Endothelial cell of umbilical vein (primary cell): ENCODE measurements at regions not wholly inside any gene's neighbourhood (a gene's known extent, or its start where the extent isn't known, plus 50 kb on each side); places are given as distances from the start of the nearest gene placed in this dataset.

Source experiments
- BruUV-seq: library from RNA; stranded (reverse); fragments of 400-500 nt; replicated peaks from 2 replicates; lab custom pipeline; 2021; lab: Mats Ljungman, UMichigan
- CTCF ChIA-PET: fragments of 300-600, 350-600 bp; sonication (Branson Sonifier 250); formaldehyde crosslinking; loops from one replicate; lab custom pipeline; 2021; ENCODE audit warnings: antibody characterized with exemption, inconsistent platforms; lab: Charles Lee
- POLR2A ChIA-PET: fragments of 300-600, 350-600 bp; sonication (Branson Sonifier 250); formaldehyde crosslinking; loops from one replicate; lab custom pipeline; 2021; ENCODE audit warnings: antibody characterized with exemption, inconsistent platforms; lab: Charles Lee
- DNase-seq: peaks from one replicate; pipeline ENCODE4 v3.0.0-alpha.2; 2011; ENCODE audit warnings: low read depth, low spot score
- FAIRE-seq: peaks from 2 replicates; lab custom pipeline; 2011; peaks lifted over from hg19 to GRCh38; lab: Jason Lieb, UNC
- H2AFZ ChIP-seq: 2 replicates; pipeline ENCODE4 v1.6.0; 2012; ENCODE audit warnings: low read depth, low read length, control low read depth, inconsistent platforms
- H3K27ac ChIP-seq: 2 replicates; pipeline ENCODE4 v1.5.1; 2011; ENCODE audit warnings: low read depth, mild to moderate bottlenecking, control low read depth, low read length, moderate library complexity; ENCODE audit not compliant: insufficient read depth
- H3K27me3 ChIP-seq, 2 experiments: 2 replicates each; pipeline versions ENCODE4 v1.6.0 to v1.6.1; 2011; ENCODE audit warnings: low read length in 2 of 2, mixed read lengths in 1 of 2; ENCODE audit not compliant: control insufficient read depth in 2 of 2, insufficient read depth in 2 of 2
- H3K36me3 ChIP-seq, 2 experiments: 2 replicates in 1 of 2; 3 replicates in 1 of 2; pipeline ENCODE4 v1.5.1; 2011; ENCODE audit warnings: low read length in 2 of 2, mild to moderate bottlenecking in 1 of 2, moderate library complexity in 1 of 2; ENCODE audit not compliant: control insufficient read depth in 2 of 2, insufficient read depth in 2 of 2; ENCODE audit errors: extremely low read depth in 1 of 2
- H3K4me1 ChIP-seq: 3 replicates; pipeline ENCODE4 v1.5.1; 2011; ENCODE audit warnings: mild to moderate bottlenecking, low read length; ENCODE audit not compliant: control insufficient read depth, insufficient read depth; ENCODE audit errors: extremely low read depth
- H3K4me2 ChIP-seq: 2 replicates; pipeline ENCODE4 v1.6.1; 2011; ENCODE audit warnings: low read length, control low read depth, mixed read lengths; ENCODE audit not compliant: insufficient read depth
- H3K4me3 ChIP-seq, 3 experiments: fragments of 200-600 bp in 1 of 3; sonication (generic), shearing (Covaris generic) in 1 of 3; replicated peaks in 1 of 3; 2 replicates each; pipeline ENCODE4 v1.5.1; 2011 to 2016; ENCODE audit warnings: control low read depth in 3 of 3, low read length in 3 of 3, mild to moderate bottlenecking in 2 of 3, inconsistent platforms in 1 of 3, low read depth in 1 of 3, moderate library complexity in 1 of 3; ENCODE audit not compliant: insufficient read depth in 1 of 3
- H3K79me2 ChIP-seq: 2 replicates; pipeline ENCODE4 v1.6.0; 2012; ENCODE audit warnings: low read length, inconsistent platforms; ENCODE audit not compliant: control insufficient read depth, insufficient read depth
- H3K9ac ChIP-seq: replicated peaks from 2 replicates; pipeline ENCODE3; 2011; ENCODE audit warnings: low read length, control low read depth; ENCODE audit not compliant: insufficient read depth; ENCODE audit errors: extremely low read depth
- H3K9me1 ChIP-seq: replicated peaks from 3 replicates; pipeline ENCODE4 v1.6.0; 2011; ENCODE audit warnings: mild to moderate bottlenecking, low read length; ENCODE audit not compliant: control insufficient read depth, insufficient read depth; ENCODE audit errors: extremely low read depth
- H3K9me3 ChIP-seq: replicated peaks from 2 replicates; pipeline ENCODE4 v1.5.1; 2012; ENCODE audit warnings: low read length, inconsistent platforms; ENCODE audit not compliant: control insufficient read depth, insufficient read depth
- H4K20me1 ChIP-seq: replicated peaks from 2 replicates; pipeline ENCODE3; 2011; ENCODE audit warnings: mild to moderate bottlenecking, low read length; ENCODE audit not compliant: control insufficient read depth, insufficient read depth; ENCODE audit errors: extremely low read depth
- CTCF ChIP-seq, 2 donors: IDR thresholded peaks; 1 replicate in 1 of 2; 2 replicates in 1 of 2; pipeline ENCODE4 v1.5.1; 2011; ENCODE audit warnings: low read length in 2 of 2, mild to moderate bottlenecking in 2 of 2, moderate library complexity in 2 of 2, control low read depth in 1 of 2, inconsistent platforms in 1 of 2, low read depth in 1 of 2; ENCODE audit not compliant: insufficient read depth in 1 of 2; ENCODE audit errors: extremely low read depth in 1 of 2
- FOS ChIP-seq: IDR thresholded peaks from 2 replicates; pipeline ENCODE4 v1.6.1; 2011; ENCODE audit warnings: mild to moderate bottlenecking, low read length, moderate library complexity, borderline replicate concordance; ENCODE audit not compliant: insufficient read depth
- GATA2 ChIP-seq: IDR thresholded peaks from 2 replicates; pipeline ENCODE4 v1.7.0; 2011; ENCODE audit warnings: low read depth, mild to moderate bottlenecking, moderate library complexity, mixed read lengths, low read length; ENCODE audit not compliant: insufficient read length, insufficient read depth
- JUN ChIP-seq: IDR thresholded peaks from 2 replicates; pipeline ENCODE4 v1.6.1; 2011; ENCODE audit warnings: borderline replicate concordance, low read depth; ENCODE audit not compliant: insufficient read length, insufficient read depth
- MYC ChIP-seq: IDR thresholded peaks from one replicate; pipeline ENCODE4 v1.6.1; 2011; ENCODE audit warnings: mild to moderate bottlenecking, low read depth, low read length
- dilution Hi-C: fragments of 300-500 bp; cut with MboI; formaldehyde crosslinking; loops from one replicate; pipeline ENCODE4 v1.15.0; 2019; ENCODE audit warnings: low sequenced_read_pairs; ENCODE audit not compliant: extremely low pct_ligation_motif_present
- intact Hi-C: fragments of 100-400 bp; cut with micrococcal nuclease; formaldehyde crosslinking; loops from one replicate; pipeline ENCODE4 v1.10.0; 2022
- TF ChIP-seq, protein P1 (sequence below): IDR thresholded peaks from 2 replicates; pipeline ENCODE4 v1.6.1; 2011; ENCODE audit not compliant: insufficient read depth, insufficient read length

DNA sequence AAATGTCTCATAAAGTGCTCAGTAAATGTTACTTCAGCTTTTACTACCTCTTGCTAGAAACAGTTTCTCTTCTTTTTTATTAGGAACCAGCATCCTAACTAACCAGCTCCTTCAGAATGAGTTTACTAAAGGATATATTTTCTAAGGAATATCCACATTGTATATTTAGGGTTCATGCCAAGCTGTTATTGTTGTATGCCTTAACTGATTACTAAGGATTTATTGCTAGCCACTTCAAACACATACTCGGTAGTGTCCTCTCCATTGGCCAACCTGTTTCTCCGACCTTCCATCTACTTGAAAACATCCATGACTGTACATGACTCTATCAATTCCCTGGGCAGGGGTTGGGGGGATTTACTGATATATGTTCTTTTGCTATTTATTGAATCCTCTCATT is 906.3 kb upstream of the SORCS1 start:
- no peaks in the 10 kb centered on the region for H3K27me3 ChIP-seq
- H3K27ac ChIP-seq, result no peak overlapping the region
- H3K79me2 ChIP-seq, result no peaks in the 10 kb centered on the region
- dilution Hi-C loops (no loop called here), intact Hi-C loops (no loop called here)
- no peak overlapping the region for H3K4me2 ChIP-seq
- H3K9me1 ChIP-seq, result no peaks in the 10 kb centered on the region
- BruUV-seq, result no TSS peak
- FAIRE-seq (no peak), DNase-seq (no peak)
- POLR2A ChIA-PET, result no interaction called here
- CTCF ChIA-PET, result no interaction called here
- H3K4me1 ChIP-seq, result no peaks in the 10 kb centered on the region
- H3K36me3 ChIP-seq, result no peaks in the 10 kb centered on the region
- H3K4me3 ChIP-seq, result no peak overlapping the region
- TF ChIP-seq MYC, result no peak
- H3K9ac ChIP-seq, result no peak overlapping the region
- no peak overlapping the region for H2AFZ ChIP-seq
- peaks cover 2% of the 10 kb centered on the region for H3K9me3 ChIP-seq
- H4K20me1 ChIP-seq, result no peaks in the 10 kb centered on the region

DNA sequence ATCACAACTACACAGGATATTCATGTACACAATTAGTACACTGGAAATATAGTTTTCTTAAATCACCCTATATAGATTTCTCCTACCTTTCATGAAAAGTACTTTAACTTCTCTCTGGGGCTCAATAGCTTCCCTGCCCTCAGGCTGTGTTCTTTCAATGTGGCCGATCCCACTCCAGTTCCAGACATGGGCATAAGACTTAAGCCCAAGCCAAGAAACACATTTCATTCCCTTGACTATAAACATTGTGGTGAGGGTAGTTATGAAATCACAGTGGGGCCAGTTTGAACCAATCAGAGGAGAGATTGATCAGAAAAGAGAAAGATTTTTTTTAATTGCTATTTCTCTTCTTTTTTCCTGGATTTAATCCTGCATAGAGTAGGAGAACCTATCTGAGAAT is 904.6 kb upstream of the SORCS1 start:
- no peaks in the 10 kb centered on the region for H3K79me2 ChIP-seq
- no peaks in the 10 kb centered on the region for H3K27me3 ChIP-seq
- peaks cover 4% of the 10 kb centered on the region for H3K9me3 ChIP-seq
- H3K4me2 ChIP-seq, result no peak overlapping the region
- H3K36me3 ChIP-seq, result no peaks in the 10 kb centered on the region
- no peak overlapping the region for H3K9ac ChIP-seq
- CTCF ChIA-PET, result no interaction called here
- dilution Hi-C loops, result no loop called here
- no peaks in the 10 kb centered on the region for H3K4me1 ChIP-seq
- no TSS peak for BruUV-seq
- no peak for FAIRE-seq
- POLR2A ChIA-PET, result no interaction called here
- DNase-seq, result no peak
- H2AFZ ChIP-seq, result no peak overlapping the region
- H3K9me1 ChIP-seq, result no peaks in the 10 kb centered on the region
- intact Hi-C loops, result no loop called here
- TF ChIP-seq CTCF (IDR thresholded peaks at IDR 0.05; ENCODE audit: extremely low read depth in 1 of 2, insufficient read depth in 1 of 2, low read depth in 1 of 2, low read length in 2 of 2) (no peak), JUN (no peak), FOS (no peak), MYC (no peak), GATA2 (no peak)
- TF ChIP-seq, protein P1, sequence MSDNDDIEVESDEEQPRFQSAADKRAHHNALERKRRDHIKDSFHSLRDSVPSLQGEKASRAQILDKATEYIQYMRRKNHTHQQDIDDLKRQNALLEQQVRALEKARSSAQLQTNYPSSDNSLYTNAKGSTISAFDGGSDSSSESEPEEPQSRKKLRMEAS, result no peak
- H3K27ac ChIP-seq, result no peak overlapping the region
- H3K4me3 ChIP-seq, result no peak overlapping the region
- H4K20me1 ChIP-seq, result no peaks in the 10 kb centered on the region
